ENCODE measurements at regions not wholly inside any gene's neighbourhood (a gene's known extent, or its start where the extent isn't known, plus 50 kb on each side); places are given as distances from the start of the nearest gene placed in this dataset.

GRCh38 chr3:102200560-102200959 lies 234.3 kb upstream of the ZPLD1 start:
- Histone ChIP-seq H3K27me3 (ENCODE audit: insufficient read depth, poor library complexity, severe bottlenecking) (peaks cover 4% of the 10 kb centered on the region), H3K27ac (replicated peaks) (no peak overlapping the region), H3K4me3 (replicated peaks; ENCODE audit: insufficient read depth, low read length) (no peak overlapping the region)
- DNase-seq (ENCODE audit: low read depth in 1 of 2, low spot score in 1 of 2), result no peak
- no peak for TF ChIP-seq CTCF (IDR thresholded peaks at IDR 0.05; ENCODE audit: insufficient read depth, low read length)
- TF ChIP-seq POLR2AphosphoS5 (IDR thresholded peaks at IDR 0.05; ENCODE audit: low read depth), result no peak
- no peak for TF ChIP-seq GABPA (IDR thresholded peaks at IDR 0.05; ENCODE audit: low read depth)

DNA sequence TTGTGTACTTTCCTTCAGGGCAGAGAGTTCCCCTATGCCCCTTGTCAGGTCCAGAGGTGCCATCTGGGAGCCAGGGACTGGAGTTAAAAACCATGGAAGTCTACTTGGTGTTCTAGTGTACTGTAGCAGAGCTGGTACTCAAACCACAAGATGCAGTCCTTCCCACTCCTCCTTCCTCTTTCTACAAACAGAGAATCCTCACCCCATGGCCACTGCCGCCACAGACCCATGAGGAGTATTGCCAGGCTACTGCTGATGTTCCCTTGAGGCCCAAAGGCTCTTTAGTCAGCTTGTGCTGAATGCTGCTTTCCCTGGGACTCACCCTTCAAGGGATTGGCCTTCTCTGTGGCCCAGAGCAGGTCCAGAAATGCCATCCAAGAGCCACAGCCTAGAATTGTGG lies 229.2 kb upstream of the ZPLD1 start:
- H3K27me3 ChIP-seq (ENCODE audit: insufficient read depth, poor library complexity, severe bottlenecking), result peaks cover 4% of the 10 kb centered on the region
- no peak for DNase-seq (ENCODE audit: low read depth in 1 of 2, low spot score in 1 of 2)
- TF ChIP-seq CTCF (IDR thresholded peaks at IDR 0.05; ENCODE audit: insufficient read depth, low read length) (no peak), POLR2AphosphoS5 (IDR thresholded peaks at IDR 0.05; ENCODE audit: low read depth) (no peak), REST (IDR thresholded peaks at IDR 0.05; ENCODE audit: insufficient replicate concordance, low read depth) (no peak), SPI1 (IDR thresholded peaks at IDR 0.05; ENCODE audit: borderline replicate concordance, low read depth) (no peak), GABPA (IDR thresholded peaks at IDR 0.05; ENCODE audit: low read depth) (no peak)
- no peak overlapping the region for H3K4me3 ChIP-seq (replicated peaks; ENCODE audit: insufficient read depth, low read length)
- no peak overlapping the region for H3K27ac ChIP-seq (replicated peaks)

- Histone ChIP-seq H3K27me3 (ENCODE audit: insufficient read depth, poor library complexity, severe bottlenecking) (no peaks in the 10 kb centered on the region), H3K27ac (replicated peaks) (no peak overlapping the region), H3K4me3 (replicated peaks; ENCODE audit: insufficient read depth, low read length) (no peak overlapping the region)
- TF ChIP-seq CTCF (IDR thresholded peaks at IDR 0.05; ENCODE audit: insufficient read depth, low read length), result no peak
- TF ChIP-seq GABPA (IDR thresholded peaks at IDR 0.05; ENCODE audit: low read depth), result no peak
- no peak for TF ChIP-seq SPI1 (IDR thresholded peaks at IDR 0.05; ENCODE audit: borderline replicate concordance, low read depth)
- TF ChIP-seq POLR2AphosphoS5 (IDR thresholded peaks at IDR 0.05; ENCODE audit: low read depth), result no peak
- TF ChIP-seq REST (IDR thresholded peaks at IDR 0.05; ENCODE audit: insufficient replicate concordance, low read depth), result no peak
- DNase-seq (ENCODE audit: low read depth in 1 of 2, low spot score in 1 of 2), result no peak
These were observed 228.2 kb upstream of the ZPLD1 start for GRCh38 chr3:102206511-102207031.

DNA sequence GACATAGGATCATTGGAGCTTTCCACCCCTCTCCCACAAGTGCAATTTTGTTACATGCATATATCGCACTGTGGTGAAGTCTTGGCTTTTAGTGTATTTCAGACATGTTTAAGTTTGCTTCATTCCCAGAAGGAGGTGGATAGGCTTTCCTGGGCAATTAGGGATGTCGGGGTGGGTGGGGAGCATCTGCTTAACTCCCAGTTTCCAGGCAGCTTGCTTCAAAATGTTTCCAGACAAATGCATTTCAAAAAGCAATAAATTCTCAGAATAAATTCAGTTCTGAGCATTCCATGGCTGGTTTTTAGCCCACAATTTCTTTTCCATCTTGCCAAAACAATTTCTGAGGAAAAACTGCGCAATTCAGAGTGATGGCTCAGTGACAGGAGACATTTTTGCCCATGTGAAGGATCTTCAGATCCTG lies 227.7 kb upstream of the ZPLD1 start:
- H3K27me3 ChIP-seq (ENCODE audit: insufficient read depth, poor library complexity, severe bottlenecking), result no peaks in the 10 kb centered on the region
- DNase-seq (ENCODE audit: low read depth in 1 of 2, low spot score in 1 of 2), result no peak
- TF ChIP-seq SPI1 (IDR thresholded peaks at IDR 0.05; ENCODE audit: borderline replicate concordance, low read depth), result no peak
- no peak for TF ChIP-seq REST (IDR thresholded peaks at IDR 0.05; ENCODE audit: insufficient replicate concordance, low read depth)
- no peak for TF ChIP-seq GABPA (IDR thresholded peaks at IDR 0.05; ENCODE audit: low read depth)
- TF ChIP-seq CTCF (IDR thresholded peaks at IDR 0.05; ENCODE audit: insufficient read depth, low read length), result no peak
- TF ChIP-seq POLR2AphosphoS5 (IDR thresholded peaks at IDR 0.05; ENCODE audit: low read depth), result no peak
- no peak overlapping the region for H3K27ac ChIP-seq (replicated peaks)
- H3K4me3 ChIP-seq (replicated peaks; ENCODE audit: insufficient read depth, low read length), result no peak overlapping the region

All from HL-60 (cell line).